ENCODE measurements at regions not wholly inside any gene's neighbourhood (a gene's known extent, or its start where the extent isn't known, plus 50 kb on each side); places are given as distances from the start of the nearest gene placed in this dataset.

DNA sequence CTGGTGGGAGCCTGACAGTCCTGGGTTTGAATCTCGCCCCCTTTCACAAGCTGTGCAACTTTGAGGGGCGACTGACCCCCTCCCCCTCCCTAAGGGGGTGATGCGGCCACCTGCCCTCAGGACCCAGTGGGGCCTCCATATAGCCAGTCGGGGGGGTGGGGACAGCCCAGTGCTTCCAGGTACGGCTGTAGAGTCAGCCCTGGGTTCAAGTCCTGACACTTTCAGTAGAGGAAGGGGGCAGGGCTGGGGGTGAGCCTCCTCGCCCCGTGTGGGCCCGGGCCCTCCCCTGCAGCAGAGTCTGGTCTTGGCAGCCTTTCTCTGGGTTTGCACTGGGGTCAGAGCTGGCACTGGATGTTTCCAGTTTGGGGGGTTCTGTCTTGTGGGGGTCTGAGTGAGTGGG is 216.3 kb downstream of the C9orf50 start:
- TF ChIP-seq CTCF (IDR thresholded peaks at IDR 0.05; ENCODE audit: insufficient read depth, low read length) (no peak), POLR2AphosphoS5 (IDR thresholded peaks at IDR 0.05; ENCODE audit: low read depth) (no peak), REST (IDR thresholded peaks at IDR 0.05; ENCODE audit: insufficient replicate concordance, low read depth) (no peak)

Measured in HL-60 (cell line).